ENCODE measurements at regions not wholly inside any gene's neighbourhood (a gene's known extent, or its start where the extent isn't known, plus 50 kb on each side); places are given as distances from the start of the nearest gene placed in this dataset.

- no peak for DNase-seq (ENCODE audit: low read depth)
- no peak for TF ChIP-seq CTCF (IDR thresholded peaks at IDR 0.05; ENCODE audit: control insufficient read depth, insufficient read depth, low read depth, low read length, missing control alignments)
- no peak overlapping the region for H3K4me3 ChIP-seq (ENCODE audit: control insufficient read depth, low read depth, low read length)
Observed at GRCh38 chr3:158882445-158882844, 80.6 kb downstream of the MFSD1 start.

GRCh38 chr3:158896729-158897128, 94.9 kb downstream of the MFSD1 start:
- no peak for DNase-seq (ENCODE audit: low read depth)
- TF ChIP-seq CTCF (IDR thresholded peaks at IDR 0.05; ENCODE audit: control insufficient read depth, insufficient read depth, low read depth, low read length, missing control alignments): no peak
- H3K4me3 ChIP-seq (ENCODE audit: control insufficient read depth, low read depth, low read length): no peak overlapping the region

GRCh38 chr3:158906749-158907148, 104.9 kb downstream of the MFSD1 start:
- no peak overlapping the region for H3K4me3 ChIP-seq (ENCODE audit: control insufficient read depth, low read depth, low read length)
- no peak for DNase-seq (ENCODE audit: low read depth)
- no peak for TF ChIP-seq CTCF (IDR thresholded peaks at IDR 0.05; ENCODE audit: control insufficient read depth, insufficient read depth, low read depth, low read length, missing control alignments)

- H3K4me3 ChIP-seq (ENCODE audit: control insufficient read depth, low read depth, low read length): no peak overlapping the region
- TF ChIP-seq CTCF (IDR thresholded peaks at IDR 0.05; ENCODE audit: control insufficient read depth, insufficient read depth, low read depth, low read length, missing control alignments): no peak
- DNase-seq (ENCODE audit: low read depth): no peak
Observed at GRCh38 chr3:158908187-158908734, 106.4 kb downstream of the MFSD1 start.

- H3K4me3 ChIP-seq (ENCODE audit: control insufficient read depth, low read depth, low read length): no peak overlapping the region
- DNase-seq (ENCODE audit: low read depth): peak; percentile 37
- TF ChIP-seq CTCF (IDR thresholded peaks at IDR 0.05; ENCODE audit: control insufficient read depth, insufficient read depth, low read depth, low read length, missing control alignments): no peak
Observed at GRCh38 chr3:158909870-158910269, 108.0 kb downstream of the MFSD1 start.

GRCh38 chr3:158911586-158911985, 109.7 kb downstream of the MFSD1 start:
- no peak for TF ChIP-seq CTCF (IDR thresholded peaks at IDR 0.05; ENCODE audit: control insufficient read depth, insufficient read depth, low read depth, low read length, missing control alignments)
- no peak for DNase-seq (ENCODE audit: low read depth)
- H3K4me3 ChIP-seq (ENCODE audit: control insufficient read depth, low read depth, low read length): no peak overlapping the region

GRCh38 chr3:158912188-158912587, 110.3 kb downstream of the MFSD1 start:
- no peak for DNase-seq (ENCODE audit: low read depth)
- H3K4me3 ChIP-seq (ENCODE audit: control insufficient read depth, low read depth, low read length): no peak overlapping the region
- no peak for TF ChIP-seq CTCF (IDR thresholded peaks at IDR 0.05; ENCODE audit: control insufficient read depth, insufficient read depth, low read depth, low read length, missing control alignments)
